NCI-H1048 (cell line): ENCODE measurements at regions not wholly inside any gene's neighbourhood (a gene's known extent, or its start where the extent isn't known, plus 50 kb on each side); places are given as distances from the start of the nearest gene placed in this dataset.
"Not testable (repeated sequence)": the region's sequence is repeated elsewhere in the genome, so short reads cannot be mapped to it uniquely, and the experiment has no call there.

Experiments
- DNase-seq: peaks from one replicate; lab custom pipeline; 2025; lab: John Stamatoyannopoulos, UW

DNA sequence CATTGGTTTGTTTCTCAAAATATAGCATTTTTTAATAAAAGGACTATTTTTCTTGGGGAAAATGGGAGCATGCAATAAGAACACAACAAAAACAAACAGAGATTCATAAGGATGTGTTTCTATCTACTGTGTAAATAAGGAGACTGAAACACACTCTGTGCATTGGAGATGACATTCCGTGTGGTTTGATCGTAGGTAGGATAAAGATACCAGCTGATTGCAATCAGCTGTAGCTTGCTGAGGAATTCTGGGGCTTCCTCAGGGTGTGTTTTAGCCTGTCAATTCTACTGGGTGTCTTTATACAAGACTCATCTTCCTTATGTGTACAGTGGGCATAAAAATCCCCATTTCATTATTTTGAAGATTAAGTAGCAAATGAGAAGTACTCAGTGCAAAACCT lies 591.6 kb downstream of the DSC3 start:
- DNase-seq = no peak

DNA sequence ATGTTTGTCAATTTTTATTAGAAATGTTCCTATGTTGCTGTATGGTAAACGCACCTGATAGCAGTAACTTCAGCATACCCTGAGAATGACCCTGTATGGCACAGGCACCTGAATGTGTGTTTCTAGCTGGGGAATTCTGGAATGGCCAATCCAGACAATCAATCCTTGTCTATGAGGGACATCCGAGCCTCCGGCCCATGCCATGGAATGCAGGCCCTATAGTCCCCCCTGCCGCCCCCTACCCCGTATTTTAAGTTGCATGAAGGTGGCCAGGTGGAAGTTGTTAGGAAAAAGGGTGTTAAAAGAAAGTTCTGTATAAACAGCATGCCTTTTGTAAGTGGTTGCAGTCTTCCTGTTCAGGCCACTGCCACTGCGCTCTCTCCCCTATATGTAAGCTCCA lies 595.9 kb downstream of the DSC3 start:
- no peak for DNase-seq

DNA sequence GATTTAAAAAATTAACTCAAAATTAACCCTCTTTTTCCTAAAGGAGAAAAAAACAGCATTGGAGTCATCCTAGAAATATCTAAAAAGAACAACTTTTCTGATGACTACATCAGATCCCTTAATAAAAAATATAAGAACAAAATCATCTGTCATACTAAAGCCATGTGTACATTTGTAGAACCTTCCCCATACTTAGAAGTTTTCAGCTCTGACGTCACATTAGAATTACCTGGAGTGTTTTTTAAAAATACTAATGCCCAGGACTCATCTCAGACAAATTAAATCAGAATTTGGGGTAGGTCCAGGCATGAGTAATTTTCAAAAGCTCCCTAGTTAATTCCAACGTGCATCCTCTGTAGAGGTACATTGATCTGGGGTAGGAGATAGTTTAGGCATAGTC lies 598.0 kb downstream of the DSC3 start:
- DNase-seq = no peak

DNA sequence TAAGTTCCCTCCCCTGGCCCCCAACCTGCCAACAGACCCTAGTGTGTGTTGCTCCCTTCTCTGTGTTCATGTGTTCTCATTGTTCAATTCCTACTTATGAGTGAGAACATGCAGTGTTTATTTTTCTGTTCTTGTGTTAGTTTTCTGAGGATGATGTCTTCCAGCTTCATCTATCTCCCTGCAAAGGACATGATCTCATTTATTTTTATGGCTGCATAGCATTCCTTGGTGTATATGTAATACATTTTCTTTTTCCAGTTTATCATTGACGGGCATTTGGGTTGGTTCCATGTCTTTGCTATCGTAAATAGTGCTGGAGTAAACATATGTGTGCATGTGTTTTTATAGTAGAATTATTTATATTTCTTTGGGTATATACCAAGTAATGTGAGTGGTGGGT lies 602.2 kb downstream of the DSC3 start:
- no peak for DNase-seq

DNA sequence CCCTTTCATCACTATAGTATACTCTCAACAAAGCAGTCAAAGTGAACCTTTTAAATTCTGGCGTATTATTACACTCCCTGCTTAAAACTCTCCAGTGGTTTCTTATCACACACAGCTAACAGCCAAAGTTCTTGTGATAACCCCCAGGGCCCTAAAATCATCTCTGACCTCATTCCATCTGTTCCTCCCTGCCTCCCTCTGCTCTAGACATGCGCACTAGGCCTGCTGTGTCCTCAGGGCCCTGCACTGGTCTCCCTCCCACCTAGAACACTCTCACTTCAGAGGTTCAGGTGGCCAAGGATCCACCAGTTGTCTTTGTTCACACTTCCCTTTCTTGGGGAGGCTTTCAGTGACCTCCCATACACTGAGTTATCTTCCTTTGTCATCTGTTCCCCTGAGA lies 603.4 kb downstream of the DSC3 start:
- DNase-seq = no peak

DNA sequence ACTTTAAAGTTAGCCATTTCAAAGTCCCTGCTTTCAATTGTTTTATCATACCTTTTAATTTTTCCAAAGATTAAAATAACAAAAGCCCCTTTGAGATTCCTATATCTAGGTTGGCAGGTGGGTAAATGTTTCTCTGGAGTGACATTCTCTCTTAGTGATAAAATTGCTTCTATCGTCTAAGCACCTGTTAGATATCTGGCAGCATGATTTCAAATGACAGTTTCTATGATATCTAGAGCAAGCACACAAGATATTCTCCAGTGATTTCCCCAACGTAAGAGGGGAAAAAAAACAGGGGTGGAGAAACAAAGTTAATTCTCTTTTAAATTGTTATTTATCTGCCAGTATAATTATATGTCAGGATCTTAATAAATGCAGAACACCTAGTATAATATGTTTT lies 610.2 kb downstream of the DSC3 start:
- DNase-seq = no peak

DNA sequence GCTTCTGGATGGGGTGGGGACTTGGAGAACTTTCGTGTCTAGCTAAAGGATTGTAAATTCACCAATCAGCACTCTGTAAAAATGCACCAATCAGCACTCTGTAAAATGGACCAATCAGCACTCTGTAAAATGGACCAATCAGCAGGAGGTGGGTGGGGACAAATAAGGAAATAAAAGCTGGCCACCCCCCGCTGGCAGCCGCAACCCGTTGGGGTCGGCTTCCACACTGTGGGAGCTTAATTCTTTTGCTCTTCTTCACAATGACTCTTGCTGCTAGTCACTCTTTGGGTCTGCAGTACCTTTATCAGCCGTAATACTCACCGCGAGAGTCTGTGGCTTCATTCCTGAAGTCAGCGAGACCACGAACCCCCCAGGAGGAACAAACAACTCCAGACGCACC lies 623.1 kb downstream of the DSC3 start:
- not testable (repeated sequence) for DNase-seq

DNA sequence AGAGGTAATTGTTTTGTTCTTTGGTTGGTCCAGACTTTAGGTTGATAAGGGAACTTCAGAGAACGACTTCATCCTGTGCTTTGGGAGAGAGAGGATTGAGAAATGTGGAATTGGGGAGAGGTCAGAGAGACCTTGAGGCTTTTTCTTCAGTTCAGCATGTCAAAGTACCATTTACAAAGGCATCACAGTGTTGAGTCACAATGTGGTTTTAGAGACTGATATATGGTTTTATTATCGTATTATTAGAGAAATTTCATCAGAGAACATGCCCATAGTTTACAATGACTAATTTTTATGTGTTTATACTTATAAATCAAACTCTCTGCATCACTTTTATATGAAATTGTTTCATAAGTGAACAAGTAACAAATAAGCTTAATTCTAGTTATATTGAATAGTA lies 626.6 kb downstream of the DSC3 start:
- DNase-seq = no peak

DNA sequence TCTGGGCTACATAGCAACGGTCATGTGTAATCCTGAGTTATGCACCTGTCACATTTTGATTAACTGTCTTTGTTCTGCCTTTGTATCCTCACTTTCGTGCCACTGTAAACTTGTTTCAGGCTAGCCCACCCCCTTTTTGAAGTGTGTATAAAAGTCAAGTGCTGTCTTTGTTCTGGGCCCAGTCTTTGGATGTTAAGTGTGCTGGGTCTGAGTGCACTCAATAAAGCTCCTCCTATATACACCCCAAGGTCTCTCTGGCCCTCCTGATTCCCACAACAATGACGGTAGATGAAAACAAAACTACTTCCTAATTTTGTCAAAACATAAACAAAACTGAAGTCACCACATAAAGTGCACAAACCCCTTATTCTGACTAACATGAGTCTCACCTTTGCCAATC lies 633.4 kb downstream of the DSC3 start:
- no peak for DNase-seq

DNA sequence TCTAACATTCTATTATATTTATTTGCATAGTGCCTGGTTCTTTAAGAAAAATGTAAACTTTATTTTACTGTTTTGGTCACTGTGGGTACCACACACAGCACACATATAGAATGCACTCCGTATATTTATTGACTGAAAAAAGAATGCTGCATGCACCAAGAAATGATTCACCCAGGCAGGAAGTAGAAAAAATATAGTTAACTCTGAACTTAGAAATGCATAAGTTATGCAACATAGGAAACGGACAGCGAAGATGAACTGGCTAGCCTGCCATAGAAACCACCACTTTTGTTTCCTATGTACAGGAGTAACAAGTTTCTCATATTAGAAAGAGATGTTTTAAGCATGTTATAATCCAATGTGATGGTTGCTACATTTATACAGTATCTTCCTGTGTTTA lies 635.8 kb downstream of the DSC3 start:
- DNase-seq = no peak

DNA sequence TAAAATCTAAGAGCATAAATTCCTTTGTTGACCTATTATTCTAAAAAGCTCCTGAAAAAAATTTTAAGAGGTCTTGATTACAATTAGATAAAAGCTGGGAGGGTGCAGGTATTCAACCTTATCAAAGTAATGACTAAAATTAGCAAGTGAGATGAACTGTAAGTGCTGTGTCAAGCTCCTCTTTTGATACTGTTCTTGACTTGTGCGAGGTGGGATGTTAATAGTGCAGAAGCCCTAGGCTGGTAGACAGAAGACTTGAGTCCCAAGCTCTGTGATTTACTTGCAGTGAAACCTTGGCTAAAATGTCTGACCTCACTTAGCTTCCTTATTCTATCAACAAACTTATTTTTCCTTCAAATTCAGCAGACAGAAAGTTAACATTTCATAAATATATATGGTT lies 637.5 kb downstream of the DSC3 start:
- DNase-seq = no peak

DNA sequence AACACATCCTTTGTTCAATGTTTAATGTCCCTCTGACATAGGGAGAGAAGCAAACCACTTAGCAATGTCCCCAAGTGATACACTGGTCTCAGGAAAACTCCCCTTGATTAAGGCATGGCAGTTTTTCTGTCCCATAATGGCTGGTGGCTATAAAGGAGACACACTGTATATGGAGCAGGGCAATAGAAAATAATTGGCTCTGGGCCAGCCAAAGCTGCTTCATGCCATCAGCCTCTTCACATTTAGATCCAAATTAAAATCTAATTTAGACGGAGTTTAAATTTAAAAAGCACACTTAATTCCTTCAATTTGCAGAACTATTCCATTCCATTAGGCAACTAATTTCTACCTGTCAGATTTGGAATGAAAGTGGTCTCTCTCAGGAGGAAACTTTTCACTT lies 638.1 kb downstream of the DSC3 start:
- DNase-seq = no peak

DNA sequence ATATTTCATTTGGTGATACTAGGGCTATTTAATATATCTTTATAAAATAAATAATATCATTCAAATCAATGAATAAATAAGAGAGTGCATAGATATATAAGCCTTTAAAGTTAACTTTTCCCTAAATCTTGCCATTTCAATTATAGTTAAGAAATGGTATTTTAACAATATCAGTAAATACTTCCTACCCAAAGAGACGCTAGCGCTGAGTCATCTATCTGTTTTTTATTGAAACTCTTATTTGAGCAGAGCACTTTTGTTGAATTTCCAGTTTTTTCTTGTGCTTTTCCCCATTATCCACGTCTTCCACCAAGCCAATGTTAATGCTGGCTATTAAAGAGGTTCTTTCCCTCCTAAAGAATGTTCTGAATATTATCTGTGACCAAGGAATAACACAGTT lies 639.3 kb downstream of the DSC3 start:
- no peak for DNase-seq

DNA sequence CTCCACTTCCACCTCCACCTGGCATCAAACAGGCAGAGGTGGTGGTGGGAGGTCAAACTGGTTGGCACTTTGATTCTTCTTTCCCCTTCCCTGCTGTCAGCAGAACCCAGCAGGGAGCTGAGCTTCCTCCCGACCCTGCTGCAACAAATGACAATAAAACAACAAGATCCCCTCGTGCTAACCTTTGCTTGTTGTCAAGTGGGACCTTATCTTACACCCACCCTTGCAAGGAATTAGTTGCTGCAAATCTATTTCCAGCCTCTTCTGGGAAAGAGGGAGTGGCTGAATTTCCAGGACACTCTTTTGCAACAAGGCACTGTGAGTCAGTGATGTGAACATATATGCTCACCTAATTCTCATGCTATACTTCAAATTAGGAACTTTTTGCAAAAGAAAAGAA lies 655.1 kb downstream of the DSC3 start:
- no peak for DNase-seq

DNA sequence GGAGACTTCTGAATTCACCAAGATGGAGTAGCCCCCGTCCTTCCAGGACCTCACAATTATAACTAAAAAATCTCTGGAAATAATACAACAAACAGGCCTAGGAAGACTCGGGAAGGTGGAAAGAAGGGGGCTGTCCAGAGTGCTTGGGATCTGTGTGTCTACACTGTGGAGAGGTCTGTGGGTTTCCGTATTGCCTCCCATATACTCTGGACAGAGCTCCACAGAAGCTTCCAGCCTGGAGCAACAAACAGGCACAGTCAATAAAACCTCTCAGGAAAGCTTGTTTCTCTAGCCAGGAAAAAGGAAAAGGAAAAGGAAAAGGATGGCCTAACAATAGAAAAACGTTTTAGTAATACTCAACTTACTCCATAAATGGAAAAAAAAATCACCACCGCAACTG lies 655.9 kb downstream of the DSC3 start:
- no peak for DNase-seq

DNA sequence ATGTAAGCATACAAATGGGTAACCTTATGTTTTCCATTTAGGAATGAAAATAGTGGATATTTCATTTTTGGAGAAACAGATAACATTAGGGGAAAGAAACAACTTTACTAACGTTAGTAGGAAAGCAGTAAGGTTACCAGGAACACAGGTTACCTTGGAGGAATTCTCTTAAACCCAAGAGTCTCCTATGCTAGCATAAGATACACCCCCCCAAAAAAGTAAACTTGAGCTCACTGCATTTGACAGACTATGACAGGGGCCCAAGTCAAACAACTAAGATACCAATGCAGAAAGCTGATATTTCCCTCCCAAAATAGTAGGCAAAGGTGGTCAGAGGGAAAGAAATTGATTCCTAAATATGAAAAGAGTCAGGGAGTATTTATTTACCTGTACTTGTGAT lies 656.9 kb downstream of the DSC3 start:
- DNase-seq = no peak

DNA sequence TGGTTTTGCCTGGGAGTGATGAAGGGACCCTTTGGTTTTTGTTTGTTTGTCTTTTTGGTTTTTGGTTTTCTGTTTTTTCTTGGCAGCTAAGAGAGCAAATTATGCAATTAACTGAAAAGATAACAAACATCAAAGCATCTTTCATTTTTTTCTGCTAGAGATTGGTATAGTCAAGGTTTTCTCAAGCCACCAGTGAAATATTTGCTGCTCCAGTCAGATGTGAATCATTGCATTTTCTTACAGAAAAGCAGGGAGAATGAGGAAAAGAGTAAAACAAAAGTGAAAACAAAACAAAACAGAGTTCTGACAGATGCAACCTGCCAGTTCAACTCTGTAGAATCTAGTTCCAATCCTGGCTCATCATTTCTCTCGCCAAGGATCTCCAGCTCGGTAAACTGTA lies 660.7 kb downstream of the DSC3 start:
- no peak for DNase-seq

DNA sequence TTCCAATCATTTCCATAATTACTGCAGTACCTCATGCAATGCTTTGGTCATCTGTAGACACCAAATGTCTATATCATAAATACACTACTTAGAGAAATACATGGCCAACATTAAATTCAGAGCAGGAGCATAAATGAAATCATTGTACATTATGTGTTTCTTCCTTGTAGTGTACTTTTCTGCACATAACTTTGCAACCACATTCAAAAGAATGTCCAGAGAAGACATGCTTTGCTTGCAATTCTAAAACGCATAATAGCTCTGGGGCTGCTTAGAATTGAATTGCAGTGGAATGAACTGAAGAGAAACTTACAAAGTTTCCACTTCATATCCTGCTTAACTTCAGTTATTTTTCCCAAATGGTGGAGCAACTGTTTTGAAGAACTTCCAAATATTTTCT lies 664.4 kb downstream of the DSC3 start:
- no peak for DNase-seq

DNA sequence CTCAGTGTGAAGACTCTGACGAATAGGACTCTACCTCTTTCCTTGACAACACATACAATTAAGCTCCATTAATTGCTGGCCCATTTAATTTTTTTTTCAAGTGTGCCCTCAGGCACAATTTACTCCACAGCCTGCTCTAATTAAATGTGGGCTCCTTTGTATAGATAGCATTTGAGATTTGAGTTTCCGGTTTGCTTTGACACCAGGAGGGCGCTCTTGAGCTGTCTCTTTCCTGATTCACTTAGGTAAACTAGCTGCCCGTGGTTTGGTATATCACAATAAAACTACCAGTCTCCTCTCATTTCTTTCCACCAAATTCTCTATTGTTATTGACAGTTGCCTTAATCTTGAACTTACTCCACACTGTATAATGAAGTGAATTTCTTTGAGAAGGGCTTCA lies 666.0 kb downstream of the DSC3 start:
- DNase-seq = no peak

DNA sequence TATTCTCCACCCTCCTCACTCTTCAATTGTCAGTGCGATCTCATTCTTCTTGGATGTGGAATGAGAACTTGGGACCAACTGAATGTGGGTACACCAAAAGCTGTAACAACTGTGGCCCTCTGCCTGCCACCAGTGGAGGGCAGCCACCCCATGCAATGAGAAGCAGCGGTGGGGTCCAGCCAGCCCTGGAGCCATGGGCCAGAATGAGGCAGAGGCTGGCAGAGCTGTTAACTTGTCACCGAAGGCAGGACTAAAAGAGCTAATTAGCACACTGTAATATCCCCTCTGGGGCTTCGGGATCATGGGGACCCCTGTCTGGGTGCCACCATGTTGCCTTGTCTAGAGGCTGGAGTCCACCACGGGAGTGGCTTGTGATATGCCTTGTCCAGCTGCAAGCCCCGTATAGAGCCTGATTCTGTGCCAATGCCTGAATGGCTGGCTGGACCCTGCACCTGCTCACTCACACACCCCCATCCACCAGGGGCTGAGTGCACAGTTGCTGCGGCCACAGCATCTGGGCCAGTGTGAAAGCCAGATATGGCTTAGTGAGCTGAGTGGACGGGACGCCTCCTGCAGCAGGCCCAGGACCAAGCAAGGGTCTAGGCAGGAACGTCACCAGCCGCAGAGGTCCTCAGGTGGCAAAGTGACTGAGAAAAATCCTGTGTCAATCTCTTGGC lies 680.5 kb downstream of the DSC3 start:
- no peak for DNase-seq

DNA sequence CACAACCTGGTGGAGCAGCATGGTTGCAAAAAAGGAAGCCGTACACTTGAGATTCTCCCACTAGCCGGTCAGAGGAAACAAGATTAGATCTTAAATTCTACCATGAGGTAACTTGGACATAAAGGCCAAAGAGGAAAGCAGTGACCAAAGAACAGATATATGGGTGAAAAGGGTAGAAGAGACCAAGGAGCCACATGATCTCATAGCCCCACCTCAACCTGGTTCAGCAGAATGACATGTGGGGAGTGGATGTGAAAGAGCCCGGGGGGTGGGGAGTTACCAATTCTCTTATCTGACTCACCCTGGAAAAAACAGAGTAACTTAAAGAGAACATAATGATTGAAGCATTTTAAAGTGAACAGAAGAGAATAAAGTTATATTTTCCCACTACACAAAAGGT lies 683.0 kb downstream of the DSC3 start:
- no peak for DNase-seq

DNA sequence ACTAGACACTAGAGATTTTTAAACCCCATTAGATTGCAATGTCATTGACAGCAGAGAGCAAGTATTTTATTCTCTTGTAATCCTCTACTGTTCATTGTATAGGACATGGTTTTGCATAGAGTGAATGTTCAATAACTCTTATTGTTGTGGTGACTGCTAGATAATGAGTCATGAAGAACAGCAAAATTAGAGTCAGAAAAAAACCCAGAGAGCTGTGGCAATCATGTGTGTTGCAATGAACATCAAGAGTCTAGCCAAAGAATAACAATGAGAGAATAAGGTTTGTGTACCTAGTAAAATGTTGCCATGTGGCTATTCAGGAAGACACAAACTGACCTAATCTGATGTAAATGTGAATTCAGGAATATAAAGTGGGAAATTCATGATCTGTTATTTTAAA lies 684.0 kb downstream of the DSC3 start:
- no peak for DNase-seq

DNA sequence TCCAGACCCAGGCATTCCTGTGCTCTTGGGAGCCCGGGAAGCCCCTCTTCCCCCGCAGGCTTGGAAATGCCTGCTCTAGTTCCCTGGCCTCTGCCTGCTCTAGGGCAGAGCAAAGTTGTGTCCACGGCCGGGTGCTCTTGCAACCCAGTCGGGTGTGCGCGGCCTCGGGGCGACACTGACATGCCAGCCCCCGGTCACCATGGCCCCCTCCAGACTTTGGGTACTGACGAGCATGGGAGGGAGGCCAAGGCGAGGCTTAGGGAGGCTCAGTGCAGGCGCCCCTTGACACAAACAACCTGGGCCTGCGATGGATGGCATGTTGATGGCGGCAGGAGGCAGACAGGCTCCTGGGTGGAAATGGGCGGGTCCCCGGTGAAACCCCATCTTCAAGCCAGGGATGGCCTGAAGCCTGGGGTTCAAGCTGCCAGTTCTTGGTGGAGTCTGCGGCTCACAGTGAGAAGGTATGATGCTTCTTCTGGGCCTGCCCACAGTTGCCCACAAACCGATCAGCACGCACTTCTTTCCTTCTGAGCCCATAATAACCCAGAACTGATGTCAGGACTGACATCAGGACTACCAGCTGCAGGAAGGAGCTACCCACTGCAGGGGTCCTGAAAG lies 689.9 kb downstream of the DSC3 start:
- DNase-seq = no peak

DNA sequence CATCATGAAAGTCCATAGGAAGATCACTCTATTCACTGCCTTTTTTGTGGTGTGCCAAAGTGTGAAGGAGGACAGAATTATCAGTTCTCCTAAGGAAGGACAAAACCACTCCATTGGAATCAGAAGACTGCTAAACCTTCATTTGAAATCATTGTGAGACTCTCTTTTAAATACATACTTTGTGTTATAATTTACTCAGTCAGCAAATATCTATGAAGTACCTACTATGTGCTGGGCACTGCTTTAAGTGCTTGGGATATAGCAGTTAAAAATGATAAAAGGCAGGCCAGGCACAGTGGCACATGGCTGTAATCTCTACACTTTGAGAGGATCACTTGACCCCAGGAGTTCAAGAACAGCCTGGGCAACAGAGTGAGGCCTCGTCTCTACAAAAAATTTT lies 692.3 kb downstream of the DSC3 start:
- no peak for DNase-seq
